IMR-90 (cell line): ENCODE measurements at regions not wholly inside any gene's neighbourhood (a gene's known extent, or its start where the extent isn't known, plus 50 kb on each side); places are given as distances from the start of the nearest gene placed in this dataset.

Source experiments
- ATAC-seq: fragments of 200-7000 bp; cut with Tn5 transposase; 2 replicates; pipeline ENCODE4 v1.9.1; 2020; ENCODE audit warnings: low read depth, mild to moderate bottlenecking, moderate library complexity
- BruUV-seq: library from RNA; stranded (reverse); fragments of 400-500 nt; replicated peaks from 2 replicates; lab custom pipeline; 2021; lab: Mats Ljungman, UMichigan
- CTCF ChIA-PET: fragments of 300-600 bp; formaldehyde crosslinking; extraction: SDS; loops from one replicate; lab custom pipeline; 2021; ENCODE audit warnings: antibody characterized with exemption; lab: Yijun Ruan, JAX
- POLR2A ChIA-PET: fragments of 300-600 bp; sonication (Branson Sonifier 250); formaldehyde crosslinking; loops from one replicate; lab custom pipeline; 2022; ENCODE audit warnings: antibody characterized with exemption; ENCODE audit not compliant: unreplicated experiment; lab: Charles Lee
- DNase-seq: peaks from one replicate; pipeline ENCODE4 v3.0.0; 2013
- H2AFZ ChIP-seq: replicated peaks from 2 replicates; pipeline ENCODE3; 2013; ENCODE audit warnings: low read length, mild to moderate bottlenecking; ENCODE audit not compliant: poor library complexity
- H2AK5ac ChIP-seq: 2 replicates; pipeline ENCODE4 v1.6.1; 2013; ENCODE audit warnings: low read depth, low read length, inconsistent platforms
- H2AK9ac ChIP-seq: replicated peaks from 2 replicates; pipeline ENCODE3; 2013; ENCODE audit warnings: mild to moderate bottlenecking, low read depth, low read length, moderate library complexity; ENCODE audit not compliant: poor library complexity
- H2BK120ac ChIP-seq: 2 replicates; pipeline ENCODE4 v1.6.1; 2013; ENCODE audit warnings: low read depth, low read length, inconsistent platforms
- H2BK15ac ChIP-seq: 3 replicates; pipeline ENCODE4 v1.6.1; 2013; ENCODE audit warnings: low read depth, low read length, inconsistent platforms
- H2BK20ac ChIP-seq: 2 replicates; pipeline ENCODE4 v1.6.1; 2013; ENCODE audit warnings: low read depth, mild to moderate bottlenecking, inconsistent platforms, low read length, moderate library complexity
- H2BK5ac ChIP-seq: 2 replicates; pipeline ENCODE4 v1.6.1; 2013; ENCODE audit warnings: mild to moderate bottlenecking, low read depth, low read length, inconsistent platforms; ENCODE audit not compliant: poor library complexity, severe bottlenecking
- H3K14ac ChIP-seq: replicated peaks from 2 replicates; pipeline ENCODE4 v1.6.1; 2013; ENCODE audit warnings: low read depth, low read length, inconsistent platforms
- H3K18ac ChIP-seq: 2 replicates; pipeline ENCODE4 v1.6.1; 2013; ENCODE audit warnings: low read depth, low read length, control low read depth
- H3K23ac ChIP-seq: 2 replicates; pipeline ENCODE4 v1.6.1; 2013; ENCODE audit warnings: low read depth, low read length, inconsistent platforms
- H3K27ac ChIP-seq: 2 replicates; pipeline ENCODE4 v1.5.1; 2013; ENCODE audit warnings: mild to moderate bottlenecking, control low read depth, low read length; ENCODE audit not compliant: insufficient read depth
- H3K27me3 ChIP-seq: 2 replicates; pipeline ENCODE4 v1.6.1; 2013; ENCODE audit warnings: low read length; ENCODE audit not compliant: control insufficient read depth, insufficient read depth
- H3K36me3 ChIP-seq: 2 replicates; pipeline ENCODE4 v1.6.1; 2013; ENCODE audit warnings: low read length, mixed read lengths; ENCODE audit not compliant: control insufficient read depth, insufficient read depth
- H3K4ac ChIP-seq: 2 replicates; pipeline ENCODE4 v1.6.1; 2013; ENCODE audit warnings: low read depth, low read length, inconsistent platforms
- H3K4me1 ChIP-seq: 2 replicates; pipeline ENCODE4 v1.6.1; 2013; ENCODE audit warnings: low read length, mixed read lengths; ENCODE audit not compliant: control insufficient read depth, insufficient read depth
- H3K4me2 ChIP-seq: 2 replicates; pipeline ENCODE4 v1.6.1; 2013; ENCODE audit warnings: low read depth, mild to moderate bottlenecking, control low read depth, low read length, moderate library complexity
- H3K4me3 ChIP-seq: 2 replicates; pipeline ENCODE4 v1.5.1; 2013; ENCODE audit warnings: low read depth, mild to moderate bottlenecking, control low read depth, low read length, moderate library complexity; ENCODE audit not compliant: insufficient read depth
- H3K56ac ChIP-seq: 2 replicates; pipeline ENCODE4 v1.6.1; 2013; ENCODE audit warnings: low read length, inconsistent platforms; ENCODE audit not compliant: insufficient read depth; ENCODE audit errors: extremely low read depth
- H3K79me1 ChIP-seq, 2 experiments: 2 replicates each; pipeline ENCODE4 v1.6.1; 2013; ENCODE audit warnings: low read length in 2 of 2, inconsistent platforms in 1 of 2, low read depth in 1 of 2
- H3K9ac ChIP-seq: 2 replicates; pipeline ENCODE4 v1.6.1; 2013; ENCODE audit warnings: low read depth, low read length, control low read depth
- H3K9me1 ChIP-seq: 2 replicates; pipeline ENCODE4 v1.6.1; 2013; ENCODE audit warnings: low read length, inconsistent platforms; ENCODE audit not compliant: insufficient read depth
- H3K9me3 ChIP-seq: 2 replicates; pipeline ENCODE4 v1.6.1; 2013; ENCODE audit warnings: low read length; ENCODE audit not compliant: control insufficient read depth, insufficient read depth
- H4K20me1 ChIP-seq: 2 replicates; pipeline ENCODE4 v1.6.1; 2013; ENCODE audit warnings: low read length, inconsistent platforms; ENCODE audit not compliant: insufficient read depth
- H4K5ac ChIP-seq: 2 replicates; pipeline ENCODE4 v1.6.1; 2013; ENCODE audit warnings: mild to moderate bottlenecking, low read depth, low read length, control low read depth
- H4K8ac ChIP-seq, 2 experiments: 2 replicates each; pipeline ENCODE4 v1.6.1; 2013; ENCODE audit warnings: low read depth in 2 of 2, low read length in 2 of 2, control low read depth in 1 of 2, inconsistent platforms in 1 of 2
- H4K91ac ChIP-seq: 2 replicates; pipeline ENCODE4 v1.6.1; 2013; ENCODE audit warnings: low read depth, low read length, inconsistent platforms; ENCODE audit not compliant: insufficient read depth
- BHLHE40 ChIP-seq: fragments of 150-350 bp; IDR thresholded peaks from 2 replicates; pipeline ENCODE4 v1.6.1; 2016; ENCODE audit warnings: mild to moderate bottlenecking, low read depth, low read length
- CHD1 ChIP-seq: IDR thresholded peaks from 2 replicates; pipeline ENCODE4 v1.6.1; 2012; ENCODE audit warnings: low read depth, low read length, improper control_type of control experiment
- CTCF ChIP-seq: conservative IDR thresholded peaks from 2 replicates; pipeline ENCODE4 v1.5.1; 2012; ENCODE audit warnings: mild to moderate bottlenecking, low read depth, low read length, improper control_type of control experiment
- FOS ChIP-seq: fragments of 150-350 bp; IDR thresholded peaks from 2 replicates; pipeline ENCODE4 v1.6.1; 2016; ENCODE audit warnings: low read depth, low read length
- MAFK ChIP-seq: IDR thresholded peaks from 2 replicates; pipeline ENCODE4 v1.6.1; 2012; ENCODE audit warnings: low read depth, low read length, improper control_type of control experiment
- MAZ ChIP-seq: IDR thresholded peaks from 2 replicates; pipeline ENCODE4 v1.6.1; 2012; ENCODE audit warnings: low read depth, mild to moderate bottlenecking, low read length, improper control_type of control experiment, moderate library complexity, borderline replicate concordance
- MXI1 ChIP-seq: IDR thresholded peaks from 2 replicates; pipeline ENCODE4 v1.6.1; 2012; ENCODE audit warnings: low read depth, mild to moderate bottlenecking, low read length, moderate library complexity, borderline replicate concordance
- NFE2L2 ChIP-seq: fragments of 150-350 bp; IDR thresholded peaks from 2 replicates; pipeline ENCODE4 v1.6.1; 2016; ENCODE audit warnings: low read depth, mild to moderate bottlenecking, low read length
- POLR2A ChIP-seq: IDR thresholded peaks from 2 replicates; pipeline ENCODE4 v1.6.1; 2012; ENCODE audit warnings: mild to moderate bottlenecking, low read depth, low read length
- RAD21 ChIP-seq: IDR thresholded peaks from 2 replicates; pipeline ENCODE4 v1.6.1; 2012; ENCODE audit warnings: low read length, improper control_type of control experiment
- RCOR1 ChIP-seq: IDR thresholded peaks from 2 replicates; pipeline ENCODE4 v1.6.1; 2012; ENCODE audit warnings: mild to moderate bottlenecking, low read length, improper control_type of control experiment; ENCODE audit not compliant: insufficient replicate concordance
- SMC3 ChIP-seq: fragments of 150-350 bp; IDR thresholded peaks from 2 replicates; pipeline ENCODE4 v1.6.1; 2016; ENCODE audit warnings: low read depth, mild to moderate bottlenecking, antibody characterized with exemption, low read length, moderate library complexity
- WGBS, 2 experiments: methylation state at CpG; one replicate each; pipeline versions ENCODE4 v1.1.5 to v1.1.7; 2013; ENCODE audit warnings: missing lambda C conversion rate in 2 of 2; ENCODE audit not compliant: insufficient read length in 1 of 2; ENCODE audit errors: extremely low coverage in 2 of 2; 5-methylcytosine and 5-hydroxymethylcytosine counted together
- dilution Hi-C: fragments of 300-500 bp; cut with HindIII; formaldehyde crosslinking; loops from one replicate; pipeline ENCODE4 v1.14.3; 2018; ENCODE audit warnings: low sequenced_read_pairs; ENCODE audit not compliant: unreplicated experiment
- in situ Hi-C: fragments of 300-500 bp; cut with MboI; formaldehyde crosslinking; loops from 3 replicates; pipeline ENCODE4 v1.14.3; 2019; ENCODE audit warnings: low sequenced_read_pairs, inconsistent platforms, mixed read lengths
- intact Hi-C: fragments of 100-400 bp; cut with micrococcal nuclease; formaldehyde crosslinking; loops from 2 replicates; pipeline ENCODE4 v1.10.0; 2022

- POLR2A ChIA-PET = no interaction called here
- no peak overlapping the region for H2BK5ac ChIP-seq
- no peak overlapping the region for H3K56ac ChIP-seq
- TF ChIP-seq RAD21 (no peak), MXI1 (no peak), BHLHE40 (no peak), FOS (no peak), RCOR1 (no peak), MAZ (no peak), CHD1 (no peak), NFE2L2 (no peak), CTCF (no peak), MAFK (no peak), POLR2A (no peak), SMC3 (no peak)
- intact Hi-C loops (no loop called here), in situ Hi-C loops (no loop called here), dilution Hi-C loops (no loop called here)
- H3K79me1 ChIP-seq = no peaks in the 10 kb centered on the region
- H4K5ac ChIP-seq = no peak overlapping the region
- H3K4me3 ChIP-seq = no peak overlapping the region
- DNase-seq (no peak), ATAC-seq (no peak)
- H2AK9ac ChIP-seq = no peak overlapping the region
- H4K20me1 ChIP-seq = no peaks in the 10 kb centered on the region
- no peak overlapping the region for H4K8ac ChIP-seq
- no CpG with 5 or more reads among the region's 6 CpGs for WGBS, 2 experiments
- H3K14ac ChIP-seq = no peak overlapping the region
- H3K4me1 ChIP-seq = peaks cover under 1% of the 10 kb centered on the region
- H2AFZ ChIP-seq = no peak overlapping the region
- H2BK20ac ChIP-seq = no peak overlapping the region
- H3K36me3 ChIP-seq = no peaks in the 10 kb centered on the region
- no peak overlapping the region for H3K4me2 ChIP-seq
- CTCF ChIA-PET = interaction anchor here (0.5 kb wide), 1 partner anchor 699 kb away, joined by 3 read pairs; no protein-coding TSS in a partner anchor
- no peak overlapping the region for H3K9ac ChIP-seq
- H3K27me3 ChIP-seq = peaks cover 6% of the 10 kb centered on the region; the same call in 1 of the 2 replicates
- H2BK15ac ChIP-seq = no peak overlapping the region
- BruUV-seq = no TSS peak
- no peak overlapping the region for H3K18ac ChIP-seq
- no peaks in the 10 kb centered on the region for H3K9me3 ChIP-seq
- no peak overlapping the region for H3K23ac ChIP-seq
- no peak overlapping the region for H2BK120ac ChIP-seq
- no peak overlapping the region for H2AK5ac ChIP-seq
- H4K91ac ChIP-seq = no peak overlapping the region
- no peak overlapping the region for H3K27ac ChIP-seq
- no peak overlapping the region for H3K4ac ChIP-seq
- no peaks in the 10 kb centered on the region; the same call in 1 of the 2 replicates for H3K9me1 ChIP-seq
Measured at GRCh38 chr6:6707143-6707542, 118.6 kb downstream of the LY86 start.
